GM21381 (cell line): ENCODE measurements at regions not wholly inside any gene's neighbourhood (a gene's known extent, or its start where the extent isn't known, plus 50 kb on each side); places are given as distances from the start of the nearest gene placed in this dataset.
"Not testable (repeated sequence)": the region's sequence is repeated elsewhere in the genome, so short reads cannot be mapped to it uniquely, and the experiment has no call there.

Source experiments
- ATAC-seq: cut with Tn5 transposase; IDR thresholded peaks from one replicate; pipeline ENCODE4 v1.9.1; 2021; ENCODE audit warnings: mild to moderate bottlenecking, moderate library complexity; ENCODE audit not compliant: unreplicated experiment

DNA sequence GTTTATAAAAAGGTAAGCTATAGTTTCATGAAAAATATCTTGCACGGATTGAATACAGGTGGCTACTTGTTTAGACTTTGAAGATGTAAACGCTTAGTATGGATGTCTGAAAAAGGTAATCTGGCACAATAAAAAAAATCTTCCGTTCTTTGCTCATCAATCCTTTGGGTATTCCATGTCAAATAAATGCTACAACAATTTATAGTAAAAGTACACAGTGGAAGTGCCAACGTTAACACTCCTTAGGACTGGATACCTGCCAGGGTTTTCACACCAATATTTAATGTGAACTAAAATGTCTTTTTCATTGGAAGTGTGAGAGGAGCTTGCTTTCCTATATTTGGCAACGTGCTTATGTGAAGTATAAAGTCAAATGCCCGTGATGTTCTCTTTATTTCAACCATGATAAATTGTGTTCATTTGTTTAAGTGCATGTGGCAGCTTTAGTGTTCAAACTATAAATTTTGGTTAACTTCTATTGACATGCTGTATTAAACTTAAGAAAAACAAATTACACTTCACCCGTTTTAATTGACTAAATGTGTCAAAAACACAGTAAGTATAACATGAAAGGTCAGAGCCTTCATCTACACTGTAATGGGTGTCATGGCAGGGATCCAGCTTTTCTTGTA, 121.7 kb upstream of the HAND2 start:
- no peak for ATAC-seq

DNA sequence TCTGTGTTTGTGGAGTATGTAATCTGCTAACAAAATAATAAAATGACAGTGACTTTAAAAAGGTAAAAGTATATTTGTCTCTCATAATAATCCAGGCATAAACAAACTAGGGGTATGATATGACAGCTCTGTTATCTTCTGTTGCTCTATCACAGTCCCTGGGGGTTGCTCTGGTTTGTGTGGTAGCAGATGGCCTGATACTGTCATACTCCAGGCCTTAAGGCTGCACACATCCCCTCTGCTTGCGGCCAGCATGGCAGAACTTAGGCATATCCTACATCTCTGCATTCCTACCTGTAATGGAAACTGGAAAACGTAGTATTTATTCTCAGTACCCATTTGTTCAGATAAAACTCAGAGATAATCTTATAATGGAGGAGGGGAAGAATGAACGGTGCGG, 117.9 kb upstream of the HAND2 start:
- ATAC-seq, result no peak

DNA sequence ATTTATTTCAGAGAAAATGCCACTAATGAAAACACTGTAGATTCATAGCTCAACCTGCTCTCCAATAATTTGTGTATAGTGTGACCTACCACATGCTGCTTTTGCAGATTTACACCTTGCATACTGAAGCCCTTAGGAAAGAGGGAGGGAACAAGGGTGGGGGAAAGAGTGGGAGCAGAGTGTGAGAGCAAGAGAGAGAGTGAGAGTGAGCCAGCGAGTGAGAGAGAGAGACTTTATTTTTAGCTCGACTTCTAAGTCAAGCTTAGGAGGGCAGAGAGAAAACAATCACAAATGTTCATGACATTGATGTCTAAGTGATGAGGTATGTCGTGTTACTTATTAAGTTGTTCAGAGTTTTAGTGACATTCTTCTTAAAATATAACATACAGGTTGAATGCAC, 112.5 kb upstream of the HAND2 start:
- no peak for ATAC-seq

DNA sequence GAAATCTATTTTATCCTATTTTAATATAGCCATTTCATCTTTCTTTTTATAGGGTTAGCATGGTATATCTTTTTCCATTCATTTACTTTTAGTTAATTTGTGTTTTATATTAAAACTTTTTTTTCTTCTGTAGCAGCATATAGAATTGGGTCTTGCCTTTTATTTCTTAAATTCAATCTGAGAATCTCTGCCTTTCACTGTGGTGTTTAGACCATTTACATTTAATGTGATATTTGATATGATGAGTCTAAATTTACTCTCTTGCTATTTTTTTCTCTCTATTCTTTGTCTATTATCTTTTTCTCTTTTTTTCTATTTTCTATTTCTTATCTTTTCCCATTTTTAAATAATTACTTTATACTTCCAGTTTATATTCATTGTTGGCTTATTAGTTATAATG, 105.4 kb upstream of the HAND2 start:
- ATAC-seq, result no peak

DNA sequence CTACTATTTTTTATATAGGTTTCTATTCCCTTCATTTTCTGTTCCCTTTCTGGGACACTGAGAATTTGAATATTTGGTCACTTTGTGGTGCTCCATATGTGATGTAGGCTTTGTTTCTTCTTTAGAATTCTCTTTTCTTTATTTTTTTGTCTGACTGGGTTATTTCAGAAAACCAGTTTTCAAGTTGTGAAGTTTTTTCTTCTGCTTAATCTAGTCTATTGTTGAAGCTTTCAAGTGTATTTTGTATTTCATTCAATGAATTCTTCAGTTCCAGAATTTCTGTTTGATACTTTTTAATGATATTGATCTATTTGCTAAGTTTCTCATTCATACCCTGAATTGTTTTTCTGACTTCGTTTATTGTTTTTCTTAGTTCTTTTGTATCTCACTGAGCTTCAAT, 96.2 kb upstream of the HAND2 start:
- no peak for ATAC-seq

DNA sequence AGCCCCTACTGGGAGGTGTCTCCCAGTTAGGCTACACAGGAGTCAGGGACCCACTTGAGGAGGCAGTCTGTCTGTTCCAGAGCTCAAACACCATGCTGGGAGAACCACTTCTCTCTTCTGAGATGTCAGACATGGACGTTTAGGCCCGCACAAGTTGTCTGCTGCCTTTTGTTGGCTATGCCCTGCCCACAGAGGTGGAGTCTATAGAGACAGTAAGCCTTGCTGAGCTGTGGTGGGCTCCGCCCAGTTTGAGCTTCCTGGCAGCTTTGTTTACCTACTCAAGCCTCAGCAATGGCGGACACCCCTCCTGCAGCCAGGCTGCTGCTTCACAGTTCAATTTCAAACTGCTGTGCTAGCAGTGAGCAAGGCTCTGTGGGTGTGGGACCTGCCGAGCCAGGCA, 88.6 kb upstream of the HAND2 start:
- not testable (repeated sequence) for ATAC-seq

DNA sequence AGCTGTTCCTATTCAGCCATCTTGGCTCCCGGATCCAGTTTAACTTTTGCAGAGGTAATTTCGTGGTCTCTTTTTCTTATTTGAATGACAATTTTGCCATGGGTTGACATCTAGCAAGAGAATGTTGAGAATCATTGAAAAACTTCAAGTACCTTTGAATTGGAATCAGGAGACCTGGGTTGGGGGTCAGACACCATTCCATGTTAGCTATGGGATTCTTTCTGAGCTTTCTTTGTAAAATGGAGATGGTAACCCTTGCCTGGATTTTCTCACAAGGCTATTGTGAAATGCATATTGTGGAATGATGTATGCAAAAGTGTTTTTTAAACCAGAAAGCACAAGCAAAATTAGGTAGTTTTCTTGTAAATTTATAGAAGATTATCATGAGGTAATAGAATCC, 79.1 kb upstream of the HAND2 start:
- no peak for ATAC-seq

DNA sequence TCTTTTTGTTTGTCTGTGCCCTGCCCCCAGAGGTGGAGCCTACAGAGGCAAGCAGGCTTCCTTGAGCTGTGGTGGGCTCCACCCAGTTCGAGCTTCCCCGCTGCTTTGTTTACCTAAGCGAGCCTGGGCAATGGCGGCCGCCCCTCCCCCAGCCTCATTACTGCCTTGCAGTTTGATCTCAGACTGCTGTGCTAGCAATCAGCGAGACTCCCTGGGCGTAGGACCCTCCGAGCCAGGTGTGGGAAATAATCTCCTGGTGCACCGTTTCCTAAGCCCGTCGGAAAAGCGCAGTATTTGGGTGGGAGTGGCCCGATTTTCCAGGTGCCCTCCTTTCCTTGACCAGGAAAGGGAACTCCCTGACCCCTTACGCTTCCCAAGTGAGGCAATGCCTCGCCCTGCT, 78.6 kb upstream of the HAND2 start:
- not testable (repeated sequence) for ATAC-seq

DNA sequence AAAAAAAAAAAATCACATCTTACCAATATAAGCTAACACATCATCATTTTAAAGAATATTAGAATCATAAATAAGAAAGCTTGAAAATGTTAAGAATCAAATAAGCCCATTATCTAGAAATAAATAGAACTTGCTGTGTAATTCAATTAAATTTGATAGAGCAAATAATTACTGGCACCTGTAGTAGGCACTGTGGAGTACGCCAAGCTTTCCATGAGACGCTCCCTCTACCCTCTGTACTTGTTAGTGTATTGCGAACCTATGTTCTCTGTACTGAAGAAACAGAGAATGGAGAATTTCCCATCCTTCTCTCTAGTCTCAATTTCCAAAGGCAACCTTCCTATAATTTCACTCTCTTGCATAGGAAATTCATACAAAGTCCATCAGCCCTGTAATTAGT, 61.7 kb upstream of the HAND2 start:
- ATAC-seq, result no peak

DNA sequence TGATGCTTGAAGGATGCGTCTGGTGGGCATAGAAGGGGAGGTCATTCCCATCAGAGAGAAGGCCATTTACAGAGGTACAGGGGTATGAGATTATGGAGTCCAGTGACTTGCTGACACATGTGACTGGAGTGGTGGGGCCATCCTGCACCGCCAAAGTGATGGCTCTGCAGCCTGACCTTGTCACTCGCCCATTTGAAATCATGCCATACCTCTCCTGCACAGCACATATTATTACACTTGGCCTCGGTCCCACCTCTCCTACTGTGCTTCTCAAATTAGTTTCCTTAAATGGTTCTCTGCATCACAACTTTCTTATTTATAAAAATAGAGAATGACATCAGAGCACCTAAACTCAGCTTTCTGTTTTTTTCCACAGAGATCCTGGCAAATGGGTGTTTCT, 60.7 kb upstream of the HAND2 start:
- ATAC-seq, result no peak

DNA sequence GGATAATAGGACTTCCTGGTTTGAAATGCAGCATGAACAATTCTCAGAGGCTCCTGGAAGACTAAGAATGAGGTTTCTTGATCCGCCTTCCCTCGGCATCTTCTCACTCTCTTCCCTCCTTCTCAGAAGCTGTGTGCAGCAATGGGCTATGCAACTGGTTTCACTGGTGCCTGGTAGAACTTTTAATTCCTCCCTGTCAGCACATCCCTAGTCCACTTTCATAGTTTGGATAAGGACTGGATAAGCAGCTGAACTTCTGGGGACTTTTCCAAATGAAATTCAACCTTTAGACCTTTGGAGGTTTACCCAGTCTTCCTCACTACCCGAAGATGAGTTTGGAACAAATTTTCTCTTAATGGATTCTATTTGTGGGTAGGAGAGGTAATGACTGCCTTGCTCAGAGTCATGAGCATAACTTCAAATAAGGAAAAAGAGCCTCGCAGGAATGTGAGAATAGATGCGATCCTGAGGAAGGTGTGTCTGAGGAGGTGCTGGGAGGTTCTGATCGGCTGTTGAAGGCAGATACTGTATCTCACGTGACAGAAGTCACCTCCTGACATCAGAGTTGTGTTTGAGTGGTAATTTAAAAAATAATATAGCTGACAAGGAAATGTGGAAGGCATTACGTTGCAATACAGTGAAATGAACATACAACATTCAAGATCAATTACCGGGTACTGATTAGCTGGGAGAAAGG, 56.0 kb upstream of the HAND2 start:
- no peak for ATAC-seq

DNA sequence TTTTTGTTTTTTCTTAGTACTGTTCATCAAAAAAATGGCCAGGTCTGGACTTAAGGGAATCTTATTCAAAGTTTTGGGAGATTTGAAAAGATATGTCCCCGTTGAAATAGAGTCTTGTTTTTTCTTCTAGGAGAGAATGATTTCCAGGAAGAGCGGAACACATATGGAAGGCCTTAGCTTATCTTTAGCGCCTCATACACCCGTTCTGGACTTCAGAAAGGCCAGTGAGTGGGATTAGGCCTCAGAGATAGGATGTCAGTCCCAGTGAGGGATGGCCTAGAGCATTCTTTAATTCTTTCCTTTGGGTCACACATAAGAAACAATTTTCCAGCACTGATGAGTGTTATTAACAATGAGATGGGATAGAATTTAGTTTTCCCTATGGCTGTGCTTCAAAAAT, 54.5 kb upstream of the HAND2 start:
- no peak for ATAC-seq
